BLaER1 treated with 17β-estradiol and CSF1 and Interleukin-3, amounts not matched to agents 10 nM and 100 nM (cell line): ENCODE measurements at regions not wholly inside any gene's neighbourhood (a gene's known extent, or its start where the extent isn't known, plus 50 kb on each side); places are given as distances from the start of the nearest gene placed in this dataset.

Experiments used
- H3K27ac ChIP-seq, 11 experiments: shearing (Covaris generic); formaldehyde crosslinking; 2 replicates each; pipeline ENCODE4 v1.8.1; 2022
- H3K27me3 ChIP-seq, 11 experiments: shearing (Covaris generic); formaldehyde crosslinking; 2 replicates each; pipeline ENCODE4 v1.8.1; 2022
- H3K36me3 ChIP-seq, 11 experiments: shearing (Covaris generic); formaldehyde crosslinking; 2 replicates each; pipeline ENCODE4 v1.8.1; 2022
- H3K4me1 ChIP-seq, 10 experiments: shearing (Covaris generic); formaldehyde crosslinking; 2 replicates each; pipeline ENCODE4 v1.8.1; 2022
- H3K4me2 ChIP-seq, 11 experiments: shearing (Covaris generic); formaldehyde crosslinking; 2 replicates each; pipeline ENCODE4 v1.8.1; 2022
- H3K4me3 ChIP-seq, 10 experiments: shearing (Covaris generic); formaldehyde crosslinking; 2 replicates each; pipeline ENCODE4 v1.8.1; 2022
- H3K9ac ChIP-seq, 11 experiments: shearing (Covaris generic); formaldehyde crosslinking; 2 replicates each; pipeline ENCODE4 v1.8.1; 2022
- H3K9me3 ChIP-seq, 11 experiments: shearing (Covaris generic); formaldehyde crosslinking; replicated peaks in 1 of 11; 2 replicates each; pipeline ENCODE4 v1.8.1; 2022
- H4K20me1 ChIP-seq, 11 experiments: shearing (Covaris generic); formaldehyde crosslinking; 2 replicates each; pipeline ENCODE4 v1.8.1; 2022
- Cebpa-rat ChIP-seq, 11 experiments: shearing (Covaris generic); IDR thresholded peaks; 2 replicates each; pipeline ENCODE4 v1.8.1; 2022

GRCh38 chr13:97117388-97117910 lies 104.7 kb upstream of the MBNL2 start:
- H3K9ac ChIP-seq, result no peak overlapping the region
- no peak overlapping the region for H3K27ac ChIP-seq
- no peaks in the 10 kb centered on the region for H3K4me1 ChIP-seq
- H3K4me2 ChIP-seq, result no peak overlapping the region
- H3K27me3 ChIP-seq, result no peaks in the 10 kb centered on the region
- no peaks in the 10 kb centered on the region for H4K20me1 ChIP-seq
- H3K4me3 ChIP-seq, result no peak overlapping the region
- H3K36me3 ChIP-seq, result no peaks in the 10 kb centered on the region
- no peak for TF ChIP-seq Cebpa-rat (IDR thresholded peaks at IDR 0.05)
- no peaks in the 10 kb centered on the region for H3K9me3 ChIP-seq

GRCh38 chr13:97119943-97120342 lies 102.2 kb upstream of the MBNL2 start:
- Histone ChIP-seq H3K9me3 (no peaks in the 10 kb centered on the region), H3K9ac (no peak overlapping the region), H3K4me2 (no peak overlapping the region), H4K20me1 (no peaks in the 10 kb centered on the region), H3K4me1 (peaks cover 0 to 2% (median 0%) of the 10 kb centered on the region in 10 experiments; a peak in 3 of 20 replicates), H3K36me3 (no peaks in the 10 kb centered on the region), H3K27me3 (no peaks in the 10 kb centered on the region), H3K27ac (no peak overlapping the region), H3K4me3 (no peak overlapping the region)
- TF ChIP-seq Cebpa-rat (IDR thresholded peaks at IDR 0.05), result no peak

GRCh38 chr13:97120346-97120745 lies 101.8 kb upstream of the MBNL2 start:
- H3K27me3 ChIP-seq, result no peaks in the 10 kb centered on the region
- TF ChIP-seq Cebpa-rat (IDR thresholded peaks at IDR 0.05), result no peak
- H3K27ac ChIP-seq, result no peak overlapping the region
- H3K4me3 ChIP-seq, result no peak overlapping the region
- H3K9me3 ChIP-seq, result no peaks in the 10 kb centered on the region
- no peaks in the 10 kb centered on the region for H3K36me3 ChIP-seq
- no peak overlapping the region for H3K9ac ChIP-seq
- H3K4me1 ChIP-seq, result peaks cover 0 to 6% (median 3%) of the 10 kb centered on the region in 10 experiments; a peak in 11 of 20 replicates
- H3K4me2 ChIP-seq, result no peak overlapping the region
- no peaks in the 10 kb centered on the region for H4K20me1 ChIP-seq

DNA sequence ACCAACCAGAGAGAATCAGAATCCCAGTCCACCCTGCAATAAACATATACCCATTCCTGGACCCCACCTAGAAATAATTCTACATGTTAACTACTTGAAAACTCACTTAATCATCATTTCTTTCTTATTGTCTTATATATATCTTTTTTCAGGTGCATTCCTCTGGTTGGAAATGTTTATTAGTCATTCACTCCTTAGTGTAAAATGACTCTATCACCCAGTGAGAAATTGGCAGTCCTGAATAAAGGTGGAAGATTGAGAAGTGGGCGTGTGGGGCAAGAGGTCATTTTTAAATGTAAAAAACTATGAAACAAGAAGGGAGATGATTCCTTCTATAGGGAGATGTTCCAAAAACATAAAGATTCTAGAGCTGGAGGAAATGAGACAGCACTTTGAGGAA lies 101.2 kb upstream of the MBNL2 start:
- Histone ChIP-seq H3K27ac (no peak overlapping the region), H3K9me3 (no peaks in the 10 kb centered on the region), H3K9ac (no peak overlapping the region), H3K4me2 (no peak overlapping the region), H3K36me3 (no peaks in the 10 kb centered on the region), H3K27me3 (no peaks in the 10 kb centered on the region), H3K4me1 (peaks cover 0 to 12% (median 9%) of the 10 kb centered on the region in 10 experiments; a peak in 14 of 20 replicates), H4K20me1 (no peaks in the 10 kb centered on the region), H3K4me3 (no peak overlapping the region)
- no peak for TF ChIP-seq Cebpa-rat (IDR thresholded peaks at IDR 0.05)

DNA sequence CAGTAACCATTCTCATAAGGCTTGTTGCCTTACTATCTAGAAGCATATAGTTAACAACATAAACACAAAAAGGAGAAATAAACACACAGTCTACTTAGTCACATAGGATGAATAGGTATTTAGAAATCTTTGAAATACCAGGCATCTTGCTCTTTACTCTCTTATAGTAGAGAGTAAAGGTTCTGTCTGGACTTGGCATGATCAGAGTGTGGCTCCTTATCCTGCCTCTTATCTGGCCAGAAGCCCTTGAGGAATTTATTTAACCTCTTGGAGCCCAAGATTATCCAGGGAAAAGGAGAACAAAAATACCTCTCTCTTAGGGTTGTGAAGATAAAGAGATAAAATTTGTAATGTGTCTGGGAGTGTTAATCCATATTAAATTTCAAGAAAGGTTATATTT lies 100.2 kb upstream of the MBNL2 start:
- H3K4me2 ChIP-seq, result no peak overlapping the region
- no peak overlapping the region for H3K27ac ChIP-seq
- no peaks in the 10 kb centered on the region for H3K36me3 ChIP-seq

GRCh38 chr13:97122381-97122996 lies 99.6 kb upstream of the MBNL2 start:
- no peaks in the 10 kb centered on the region for H4K20me1 ChIP-seq
- no peak overlapping the region for H3K9ac ChIP-seq
- TF ChIP-seq Cebpa-rat (IDR thresholded peaks at IDR 0.05), result no peak
- H3K4me1 ChIP-seq, result peaks cover 0 to 16% (median 11%) of the 10 kb centered on the region in 10 experiments; a peak in 14 of 20 replicates
- H3K4me2 ChIP-seq, result no peak overlapping the region
- H3K27me3 ChIP-seq, result no peaks in the 10 kb centered on the region
- no peak overlapping the region for H3K4me3 ChIP-seq
- H3K27ac ChIP-seq, result no peak overlapping the region
- H3K9me3 ChIP-seq, result no peaks in the 10 kb centered on the region
- no peaks in the 10 kb centered on the region for H3K36me3 ChIP-seq

More for the DNA sequence above, 100.2 kb upstream of the MBNL2 start:
- H3K9ac ChIP-seq, result no peak overlapping the region
- H4K20me1 ChIP-seq, result no peaks in the 10 kb centered on the region
- no peak for TF ChIP-seq Cebpa-rat (IDR thresholded peaks at IDR 0.05)
- H3K9me3 ChIP-seq, result no peaks in the 10 kb centered on the region
- no peaks in the 10 kb centered on the region for H3K27me3 ChIP-seq
- H3K4me1 ChIP-seq, result peaks cover 0 to 16% (median 11%) of the 10 kb centered on the region in 10 experiments; a peak in 14 of 20 replicates
- no peak overlapping the region for H3K4me3 ChIP-seq

- Histone ChIP-seq H3K9ac (no peak overlapping the region), H4K20me1 (no peaks in the 10 kb centered on the region), H3K4me2 (no peak overlapping the region), H3K27ac (no peak overlapping the region; a peak in 1 of 22 replicates), H3K4me3 (no peak overlapping the region), H3K27me3 (no peaks in the 10 kb centered on the region), H3K36me3 (no peaks in the 10 kb centered on the region), H3K9me3 (0 out of 22 replicates have a peak, but pooled peaks cover 0 to 7% (median 0%) of the 10 kb centered on the region in 11 experiments), H3K4me1 (peaks cover 0 to 16% (median 11%) of the 10 kb centered on the region in 10 experiments; a peak in 14 of 20 replicates)
- no peak for TF ChIP-seq Cebpa-rat (IDR thresholded peaks at IDR 0.05)
Observed at GRCh38 chr13:97124206-97124605, 97.9 kb upstream of the MBNL2 start.

GRCh38 chr13:97124915-97125809 lies 97.0 kb upstream of the MBNL2 start:
- TF ChIP-seq Cebpa-rat (IDR thresholded peaks at IDR 0.05), result no peak; a peak in 1 of 22 replicates
- Histone ChIP-seq H3K9ac (0 out of 22 replicates have a peak overlapping the region, but pooled peaks of 1 of the 11 experiments have one; percentile 14), H3K4me3 (no peak overlapping the region), H3K27ac (peak overlapping the region in 3 of 11 experiments; percentile 4 to 29 (median 24); a peak in 4 of 22 replicates), H3K4me2 (peak overlapping the region in 10 of 11 experiments; percentile 3 to 48 (median 24); a peak in 12 of 22 replicates), H3K27me3 (no peaks in the 10 kb centered on the region), H3K36me3 (no peaks in the 10 kb centered on the region), H3K9me3 (0 out of 22 replicates have a peak, but pooled peaks cover 0 to 7% (median 0%) of the 10 kb centered on the region in 11 experiments), H4K20me1 (no peaks in the 10 kb centered on the region), H3K4me1 (peaks cover 0 to 16% (median 11%) of the 10 kb centered on the region in 10 experiments; a peak in 14 of 20 replicates)
